ENCODE measurements at regions not wholly inside any gene's neighbourhood (a gene's known extent, or its start where the extent isn't known, plus 50 kb on each side); places are given as distances from the start of the nearest gene placed in this dataset.
"Not testable (repeated sequence)": the region's sequence is repeated elsewhere in the genome, so short reads cannot be mapped to it uniquely, and the experiment has no call there.

- no peak for DNase-seq
Measured at GRCh38 chr6:168841609-168842278, 400.8 kb downstream of the SMOC2 start.

- not testable (repeated sequence) for DNase-seq
Measured at GRCh38 chr6:168840932-168841331, 399.9 kb downstream of the SMOC2 start.

- not testable (repeated sequence) for DNase-seq
Measured at GRCh38 chr6:168840299-168840698, 399.3 kb downstream of the SMOC2 start.

- no peak for DNase-seq
Measured at GRCh38 chr6:168838037-168838399, 397.0 kb downstream of the SMOC2 start.

- no peak for DNase-seq
Measured at GRCh38 chr6:168837254-168838036, 396.5 kb downstream of the SMOC2 start.

- no peak for DNase-seq
Measured at GRCh38 chr6:168835991-168836390, 395.0 kb downstream of the SMOC2 start.

GRCh38 chr6:168834801-168835200, 393.8 kb downstream of the SMOC2 start:
- DNase-seq, result no peak

GRCh38 chr6:168834042-168834587, 393.1 kb downstream of the SMOC2 start:
- no peak for DNase-seq

GRCh38 chr6:168828800-168829199, 387.8 kb downstream of the SMOC2 start:
- DNase-seq, result no peak

- no peak for DNase-seq
Measured at GRCh38 chr6:168828035-168828434, 387.1 kb downstream of the SMOC2 start.

- no peak for DNase-seq
Measured at GRCh38 chr6:168827586-168827871, 386.5 kb downstream of the SMOC2 start.

- no peak for DNase-seq
Measured at GRCh38 chr6:168826726-168827585, 386.0 kb downstream of the SMOC2 start.

- no peak for DNase-seq
Measured at GRCh38 chr6:168826078-168826390, 385.1 kb downstream of the SMOC2 start.

- no peak for DNase-seq
Measured at GRCh38 chr6:168825226-168826077, 384.5 kb downstream of the SMOC2 start.

- DNase-seq, result no peak
Measured at GRCh38 chr6:168823397-168824212, 382.6 kb downstream of the SMOC2 start.

GRCh38 chr6:168822376-168822775, 381.4 kb downstream of the SMOC2 start:
- DNase-seq, result no peak

GRCh38 chr6:168819546-168819945, 378.6 kb downstream of the SMOC2 start:
- DNase-seq, result no peak

GRCh38 chr6:168817558-168818159, 376.7 kb downstream of the SMOC2 start:
- no peak for DNase-seq

- DNase-seq, result no peak
Measured at GRCh38 chr6:168815229-168815628, 374.2 kb downstream of the SMOC2 start.

- no peak for DNase-seq
Measured at GRCh38 chr6:168808232-168808631, 367.2 kb downstream of the SMOC2 start.

GRCh38 chr6:168804331-168804730, 363.3 kb downstream of the SMOC2 start:
- no peak for DNase-seq
